HepG2 (cell line): ENCODE measurements at regions not wholly inside any gene's neighbourhood (a gene's known extent, or its start where the extent isn't known, plus 50 kb on each side); places are given as distances from the start of the nearest gene placed in this dataset.

Experiments used
- ATAC-seq: fragments of 200-7000 bp; cut with Tn5 transposase; 3 replicates; pipeline ENCODE4 v1.9.1; 2020; ENCODE audit warnings: mild to moderate bottlenecking, moderate library complexity
- BruUV-seq: library from RNA; stranded (reverse); fragments of 400-500 nt; replicated peaks from 2 replicates; lab custom pipeline; 2021; lab: Mats Ljungman, UMichigan
- CTCF ChIA-PET: fragments of 300-600 bp; formaldehyde crosslinking; extraction: SDS; loops from one replicate; lab custom pipeline; 2021; ENCODE audit warnings: low total read pairs, inconsistent platforms, low intra/inter-chr PET ratio; lab: Yijun Ruan, JAX
- POLR2A ChIA-PET: fragments of 350-600 bp; sonication (Branson Sonifier 250); formaldehyde crosslinking; loops from one replicate; lab custom pipeline; 2020; ENCODE audit warnings: antibody characterized with exemption, inconsistent platforms; lab: Yijun Ruan, JAX
- DNase-seq: peaks from one replicate; pipeline ENCODE4 v3.0.0-alpha.2; 2015; ENCODE audit warnings: low spot score
- FAIRE-seq: peaks from 3 replicates; lab custom pipeline; 2011; peaks lifted over from hg19 to GRCh38; lab: Jason Lieb, UNC
- H2AFZ ChIP-seq: one replicate; pipeline ENCODE4 v1.6.1; 2011; ENCODE audit warnings: low read length, inconsistent platforms
- H3K27ac ChIP-seq: fragments of 300-600 bp; 3 replicates; pipeline ENCODE4 v1.8.0; 2011; ENCODE audit warnings: mixed run types, mild to moderate bottlenecking, mixed read lengths, low read length, inconsistent platforms; ENCODE audit not compliant: insufficient read depth; ENCODE audit errors: extremely low read length
- H3K27me3 ChIP-seq, 2 experiments: fragments of 200-600 bp in 1 of 2; 2 replicates in 1 of 2; 3 replicates in 1 of 2; pipeline versions ENCODE4 v1.6.0 to v1.8.0; 2011; ENCODE audit warnings: low read length in 2 of 2, mild to moderate bottlenecking in 2 of 2, moderate library complexity in 2 of 2, inconsistent platforms in 1 of 2; ENCODE audit not compliant: insufficient read depth in 2 of 2, control insufficient read depth in 1 of 2
- H3K36me3 ChIP-seq, 2 experiments: fragments of 200-600 bp in 1 of 2; replicated peaks in 1 of 2; 2 replicates in 1 of 2; 3 replicates in 1 of 2; pipeline versions ENCODE4 v1.5.1 to v1.8.0; 2011; ENCODE audit warnings: low read length in 2 of 2, inconsistent platforms in 1 of 2; ENCODE audit not compliant: insufficient read depth in 2 of 2, control insufficient read depth in 1 of 2
- H3K4me1 ChIP-seq: 2 replicates; pipeline ENCODE4 v1.5.1; 2012; ENCODE audit warnings: low read length, inconsistent platforms; ENCODE audit not compliant: insufficient read depth
- H3K4me2 ChIP-seq: 2 replicates; pipeline ENCODE4 v1.6.0; 2011; ENCODE audit warnings: low read depth, low read length, inconsistent platforms
- H3K4me3 ChIP-seq, 3 experiments: fragments of 200-600 bp in 1 of 3; sonication (generic), shearing (Covaris generic) in 1 of 3; replicated peaks in 1 of 3; 2 replicates each; pipeline ENCODE4 v1.5.1; 2011 to 2016; ENCODE audit warnings: low read length in 3 of 3, inconsistent platforms in 2 of 3, low read depth in 2 of 3, mild to moderate bottlenecking in 2 of 3, control low read depth in 1 of 3, mixed read lengths in 1 of 3; ENCODE audit not compliant: insufficient read depth in 1 of 3
- H3K79me2 ChIP-seq: one replicate; pipeline ENCODE4 v1.6.1; 2011; ENCODE audit warnings: low read length, inconsistent platforms; ENCODE audit not compliant: insufficient read depth
- H3K9ac ChIP-seq: 2 replicates; pipeline ENCODE4 v1.6.0; 2011; ENCODE audit warnings: mild to moderate bottlenecking, low read depth, low read length, inconsistent platforms; ENCODE audit not compliant: insufficient read depth
- H3K9me3 ChIP-seq: 2 replicates; pipeline ENCODE4 v1.5.1; 2012; ENCODE audit warnings: mild to moderate bottlenecking, low read length
- H4K20me1 ChIP-seq: 2 replicates; pipeline ENCODE4 v1.6.0; 2011; ENCODE audit warnings: inconsistent platforms, mild to moderate bottlenecking, low read length, moderate library complexity; ENCODE audit not compliant: insufficient read depth
- ATRX ChIP-seq: sonication (generic); formaldehyde crosslinking; IDR thresholded peaks from 2 replicates; pipeline ENCODE4 v1.4.0; 2020; ENCODE audit warnings: missing genetic modification reagents, borderline replicate concordance
- CAMTA2 ChIP-seq: sonication (generic); formaldehyde crosslinking; IDR thresholded peaks from 2 replicates; pipeline ENCODE4 v1.4.0; 2020; ENCODE audit warnings: mild to moderate bottlenecking, missing genetic modification reagents, borderline replicate concordance
- ETV5 ChIP-seq: IDR thresholded peaks from 2 replicates; pipeline ENCODE4 v1.6.1; 2018; ENCODE audit warnings: missing biosample characterization, missing genetic modification reagents, inconsistent platforms, borderline replicate concordance
- HMG20B ChIP-seq: conservative IDR thresholded peaks from 2 replicates; pipeline ENCODE4 v1.6.1; 2016; ENCODE audit warnings: missing genetic modification reagents, missing compliant biosample characterization
- KDM4B ChIP-seq: sonication (generic); formaldehyde crosslinking; IDR thresholded peaks from 2 replicates; pipeline ENCODE4 v1.4.0; 2020; ENCODE audit warnings: missing genetic modification reagents
- PLRG1 ChIP-seq: fragments of 450-650 bp; conservative IDR thresholded peaks from 2 replicates; pipeline ENCODE4 v1.6.1; 2016
- POLR2AphosphoS2 ChIP-seq: IDR thresholded peaks from 2 replicates; pipeline ENCODE4 v1.6.1; 2011; ENCODE audit warnings: low read depth, low read length, improper control_type of control experiment
- PRDM15 ChIP-seq: sonication (generic); formaldehyde crosslinking; IDR thresholded peaks from 2 replicates; pipeline ENCODE4 v1.4.0; 2020; ENCODE audit warnings: missing genetic modification reagents
- PRMT3 ChIP-seq: sonication (generic); formaldehyde crosslinking; IDR thresholded peaks from 2 replicates; pipeline ENCODE4 v1.8.1; 2022; ENCODE audit warnings: low read depth, mild to moderate bottlenecking, moderate library complexity, missing genetic modification reagents, borderline replicate concordance
- RBM22 ChIP-seq: fragments of 200-400 bp; formaldehyde crosslinking; optimal IDR thresholded peaks from 2 replicates; pipeline ENCODE3; 2017; ENCODE audit warnings: mild to moderate bottlenecking, low read length, moderate library complexity
- SIX4 ChIP-seq: sonication (generic); formaldehyde crosslinking; IDR thresholded peaks from 2 replicates; pipeline ENCODE4 v1.4.0; 2020; ENCODE audit warnings: missing genetic modification reagents
- TCF12 ChIP-seq, 2 experiments: fragments of 450-650 bp in 1 of 2; sonication (generic) in 1 of 2; formaldehyde crosslinking in 1 of 2; IDR thresholded peaks; 2 replicates each; pipeline versions ENCODE4 v1.6.1 to v1.8.0; 2017 to 2022; ENCODE audit warnings: antibody characterized with exemption in 1 of 2, mild to moderate bottlenecking in 1 of 2, missing genetic modification reagents in 1 of 2, moderate library complexity in 1 of 2
- YEATS4 ChIP-seq: sonication (generic); formaldehyde crosslinking; IDR thresholded peaks from 2 replicates; pipeline ENCODE4 v1.4.0; 2020; ENCODE audit warnings: missing genetic modification reagents, borderline replicate concordance
- ZBTB49 ChIP-seq: sonication (generic); formaldehyde crosslinking; IDR thresholded peaks from 2 replicates; pipeline ENCODE4 v1.4.0; 2020; ENCODE audit warnings: missing genetic modification reagents, borderline replicate concordance
- ZNF207 ChIP-seq: fragments of 450-650 bp; IDR thresholded peaks from 2 replicates; pipeline ENCODE4 v1.6.1; 2016; ENCODE audit warnings: antibody characterized with exemption, borderline replicate concordance
- ZNF567 ChIP-seq: sonication (generic); formaldehyde crosslinking; IDR thresholded peaks from 2 replicates; pipeline ENCODE4 v1.8.1; 2023; ENCODE audit warnings: mild to moderate bottlenecking, missing genetic modification reagents, borderline replicate concordance
- ZNF792 ChIP-seq: IDR thresholded peaks from 2 replicates; pipeline ENCODE4 v1.6.1; 2016
- WGBS: methylation state at CpG from one replicate; pipeline ENCODE4 v1.1.6; 2017; ENCODE audit warnings: low lambda C conversion rate; 5-methylcytosine and 5-hydroxymethylcytosine counted together
- in situ Hi-C: cut with HindIII; loops from 2 replicates; pipeline ENCODE4 v1.10.0; 2017; ENCODE audit warnings: low pct_unique_long_range_greater_than_20kb; ENCODE audit not compliant: extremely low pct_ligation_motif_present
- intact Hi-C: fragments of 100-400 bp; cut with micrococcal nuclease; formaldehyde crosslinking; loops from one replicate; pipeline ENCODE4 v1.10.0; 2022; ENCODE audit not compliant: unreplicated experiment
- TF ChIP-seq, protein P1 (sequence below): sonication (generic); formaldehyde crosslinking; IDR thresholded peaks from 2 replicates; pipeline ENCODE4 v1.5.0; 2020; ENCODE audit warnings: mild to moderate bottlenecking, missing genetic modification reagents

DNA sequence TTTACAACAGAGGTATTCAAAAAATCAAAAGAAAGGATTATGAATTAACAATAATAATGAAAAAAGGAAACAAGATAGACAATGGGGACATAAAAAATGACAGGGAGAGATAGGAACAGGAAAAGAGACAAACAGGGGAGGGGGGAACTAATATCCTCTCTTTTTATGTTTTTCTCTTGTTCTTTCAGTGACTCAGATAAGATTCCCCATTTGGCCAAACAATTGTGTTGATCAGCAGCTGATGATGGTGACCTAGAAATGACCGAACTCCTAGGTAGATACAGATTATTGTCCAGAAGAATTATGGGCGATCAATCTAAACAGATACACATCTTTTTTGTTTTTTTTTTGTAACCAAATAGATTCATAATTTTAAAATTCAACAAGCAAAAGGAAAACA lies 1277.2 kb upstream of the FLRT2 start (continued):
- TF ChIP-seq, protein P1, sequence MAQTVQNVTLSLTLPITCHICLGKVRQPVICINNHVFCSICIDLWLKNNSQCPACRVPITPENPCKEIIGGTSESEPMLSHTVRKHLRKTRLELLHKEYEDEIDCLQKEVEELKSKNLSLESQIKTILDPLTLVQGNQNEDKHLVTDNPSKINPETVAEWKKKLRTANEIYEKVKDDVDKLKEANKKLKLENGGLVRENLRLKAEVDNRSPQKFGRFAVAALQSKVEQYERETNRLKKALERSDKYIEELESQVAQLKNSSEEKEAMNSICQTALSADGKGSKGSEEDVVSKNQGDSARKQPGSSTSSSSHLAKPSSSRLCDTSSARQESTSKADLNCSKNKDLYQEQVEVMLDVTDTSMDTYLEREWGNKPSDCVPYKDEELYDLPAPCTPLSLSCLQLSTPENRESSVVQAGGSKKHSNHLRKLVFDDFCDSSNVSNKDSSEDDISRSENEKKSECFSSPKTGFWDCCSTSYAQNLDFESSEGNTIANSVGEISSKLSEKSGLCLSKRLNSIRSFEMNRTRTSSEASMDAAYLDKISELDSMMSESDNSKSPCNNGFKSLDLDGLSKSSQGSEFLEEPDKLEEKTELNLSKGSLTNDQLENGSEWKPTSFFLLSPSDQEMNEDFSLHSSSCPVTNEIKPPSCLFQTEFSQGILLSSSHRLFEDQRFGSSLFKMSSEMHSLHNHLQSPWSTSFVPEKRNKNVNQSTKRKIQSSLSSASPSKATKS = no peak
- TF ChIP-seq TCF12 (IDR thresholded peaks at IDR 0.05) (no peak), TCF12 (CRISPR knock-in tag; IDR thresholded peaks at IDR 0.05) (no peak), ZBTB49 (no peak), CAMTA2 (CRISPR knock-in tag) (no peak)

GRCh38 chr14:84253326-84253725 lies 1276.6 kb upstream of the FLRT2 start:
- intact Hi-C loops = no loop called here
- H3K4me3 ChIP-seq = no peak overlapping the region
- FAIRE-seq (no peak), ATAC-seq (no peak), DNase-seq (no peak)
- H3K4me1 ChIP-seq = no peaks in the 10 kb centered on the region
- BruUV-seq = no TSS peak
- H3K9me3 ChIP-seq = peaks cover 89% of the 10 kb centered on the region
- ChIA-PET CTCF (no interaction called here), POLR2A (no interaction called here)
- H3K9ac ChIP-seq = no peak overlapping the region
- H3K36me3 ChIP-seq = no peaks in the 10 kb centered on the region
- H3K27me3 ChIP-seq = no peaks in the 10 kb centered on the region
- WGBS = 0% methylated on average over 2 of the region's 2 CpGs
- no peak overlapping the region for H3K4me2 ChIP-seq
- in situ Hi-C loops = no loop called here
- no peak overlapping the region for H3K27ac ChIP-seq
- no peak overlapping the region for H2AFZ ChIP-seq
- no peaks in the 10 kb centered on the region for H4K20me1 ChIP-seq
- H3K79me2 ChIP-seq = no peaks in the 10 kb centered on the region
- no peak for TF ChIP-seq PRMT3
- no peak for TF ChIP-seq ATRX
- TF ChIP-seq YEATS4 (CRISPR knock-in tag) = no peak
- no peak for TF ChIP-seq ZNF792 (CRISPR knock-in tag)
- TF ChIP-seq POLR2AphosphoS2 = no peak
- TF ChIP-seq HMG20B (CRISPR knock-in tag) = no peak
- TF ChIP-seq KDM4B = no peak
- no peak for TF ChIP-seq PLRG1
- TF ChIP-seq RBM22 = no peak
- TF ChIP-seq SIX4 = no peak
- no peak for TF ChIP-seq ZNF567 (CRISPR knock-in tag)
- TF ChIP-seq PRDM15 (CRISPR knock-in tag) = no peak
- TF ChIP-seq ETV5 (CRISPR knock-in tag) = no peak
- no peak for TF ChIP-seq ZNF207
